K562 (cell line): ENCODE measurements at regions not wholly inside any gene's neighbourhood (a gene's known extent, or its start where the extent isn't known, plus 50 kb on each side); places are given as distances from the start of the nearest gene placed in this dataset.
A peak's percentile ranks its signal among the peaks of the same experiment; 100 is the strongest.

ENCODE experiments used
- ATAC-seq: fragments of 200-7000 bp; cut with Tn5 transposase; 3 replicates; pipeline ENCODE4 v1.9.1; 2020; ENCODE audit warnings: moderate library complexity
- BruUV-seq: library from RNA; stranded (reverse); fragments of 400-500 nt; replicated peaks from 2 replicates; lab custom pipeline; 2021; lab: Mats Ljungman, UMichigan
- CTCF ChIA-PET: fragments of 300-600 bp; formaldehyde crosslinking; extraction: SDS; loops from one replicate; lab custom pipeline; 2021; ENCODE audit warnings: low intra/inter-chr PET ratio; lab: Yijun Ruan, JAX
- POLR2A ChIA-PET: fragments of 300-600, 350-650 bp; sonication (Branson Sonifier 250); formaldehyde crosslinking; extraction: SDS; loops from one replicate; lab custom pipeline; 2021; ENCODE audit warnings: antibody characterized with exemption, inconsistent platforms; lab: Yijun Ruan, JAX
- DNase-seq, 4 experiments: peaks; one replicate each; pipeline versions ENCODE4 v3.0.0 to v3.0.0-alpha.2; 2011 to 2018; ENCODE audit warnings: low spot score in 3 of 4, mixed read lengths in 3 of 4; ENCODE audit errors: extremely low read depth in 1 of 4
- FAIRE-seq: peaks from 2 replicates; lab custom pipeline; 2011; peaks lifted over from hg19 to GRCh38; lab: Jason Lieb, UNC
- H2AFZ ChIP-seq: 2 replicates; pipeline ENCODE4 v1.6.0; 2011; ENCODE audit warnings: low read depth, low read length, control low read depth, inconsistent platforms
- H3K27ac ChIP-seq: fragments of 200-600 bp; 3 replicates; pipeline ENCODE4 v1.8.0; 2011; ENCODE audit warnings: low read depth, mild to moderate bottlenecking, control low read depth, inconsistent platforms, low read length, moderate library complexity, mixed read lengths; ENCODE audit errors: extremely low read depth
- H3K27me3 ChIP-seq, 2 experiments: fragments of 300-600 bp in 1 of 2; 2 replicates in 1 of 2; 3 replicates in 1 of 2; pipeline versions ENCODE4 v1.6.0 to v1.8.0; 2011; ENCODE audit warnings: inconsistent platforms in 2 of 2, low read length in 2 of 2, mild to moderate bottlenecking in 1 of 2, mixed read lengths in 1 of 2, moderate library complexity in 1 of 2; ENCODE audit not compliant: control insufficient read depth in 2 of 2, insufficient read depth in 2 of 2
- H3K36me3 ChIP-seq: fragments of 300-600 bp; 3 replicates; pipeline ENCODE4 v1.8.0; 2011; ENCODE audit warnings: mild to moderate bottlenecking, low read length, inconsistent platforms; ENCODE audit not compliant: control insufficient read depth, insufficient read depth
- H3K4me1 ChIP-seq, 2 experiments: fragments of 200-600 bp in 1 of 2; replicated peaks in 1 of 2; 2 replicates in 1 of 2; 3 replicates in 1 of 2; pipeline versions ENCODE4 v1.5.1 to v1.8.0; 2011; ENCODE audit warnings: inconsistent platforms in 2 of 2, low read length in 2 of 2, mild to moderate bottlenecking in 1 of 2, mixed read lengths in 1 of 2, moderate library complexity in 1 of 2; ENCODE audit not compliant: control insufficient read depth in 2 of 2, insufficient read depth in 2 of 2
- H3K4me2 ChIP-seq: 2 replicates; pipeline ENCODE4 v1.6.1; 2011; ENCODE audit warnings: low read length, control low read depth, inconsistent platforms, mixed read lengths; ENCODE audit not compliant: insufficient read depth
- H3K4me3 ChIP-seq: fragments of 200-600 bp; sonication (generic), shearing (Covaris generic); 2 replicates; pipeline ENCODE4 v1.5.1; 2016; ENCODE audit warnings: control low read depth, inconsistent platforms
- H3K79me2 ChIP-seq: fragments of 200-600 bp; 3 replicates; pipeline ENCODE4 v1.8.0; 2011; ENCODE audit warnings: low read length, inconsistent platforms; ENCODE audit not compliant: control insufficient read depth, insufficient read depth
- H3K9ac ChIP-seq, 2 experiments: 2 replicates each; pipeline versions ENCODE4 v1.6.0 to v1.6.1; 2011; ENCODE audit warnings: low read depth in 2 of 2, low read length in 2 of 2, control low read depth in 1 of 2, inconsistent platforms in 1 of 2, mild to moderate bottlenecking in 1 of 2, mixed read lengths in 1 of 2; ENCODE audit not compliant: insufficient read depth in 1 of 2
- H3K9me1 ChIP-seq: one replicate; pipeline ENCODE4 v1.6.0; 2011; ENCODE audit warnings: inconsistent platforms, mild to moderate bottlenecking, low read length, moderate library complexity; ENCODE audit not compliant: control insufficient read depth, insufficient read depth
- H3K9me3 ChIP-seq: replicated peaks from 2 replicates; pipeline ENCODE4 v1.5.1; 2011; ENCODE audit warnings: low read depth, low read length, inconsistent platforms; ENCODE audit not compliant: control insufficient read depth, insufficient read depth
- H4K20me1 ChIP-seq: replicated peaks from 2 replicates; pipeline ENCODE4 v1.6.1; 2011; ENCODE audit warnings: low read length, inconsistent platforms, mixed read lengths; ENCODE audit not compliant: control insufficient read depth, insufficient read depth
- FOXJ3 ChIP-seq: sonication (generic); formaldehyde crosslinking; IDR thresholded peaks from 2 replicates; pipeline ENCODE4 v1.4.0; 2020; ENCODE audit warnings: mild to moderate bottlenecking, missing genetic modification reagents
- JUNB ChIP-seq: fragments of 450-650 bp; formaldehyde crosslinking; conservative IDR thresholded peaks from 2 replicates; pipeline ENCODE4 v1.4.0; 2020; ENCODE audit warnings: mild to moderate bottlenecking
- KAT8 ChIP-seq: fragments of 450-650 bp; IDR thresholded peaks from 2 replicates; pipeline ENCODE4 v1.6.1; 2016; ENCODE audit warnings: low read depth, mild to moderate bottlenecking
- MECOM ChIP-seq: fragments of 250-450 bp; sonication (Bioruptor Pico); IDR thresholded peaks from 2 replicates; pipeline ENCODE4 v1.8.0; 2022; ENCODE audit warnings: inconsistent platforms
- MYNN ChIP-seq, 2 experiments: sonication (generic); formaldehyde crosslinking in 1 of 2; IDR thresholded peaks; 2 replicates each; pipeline versions ENCODE4 v1.5.0 to v1.6.1; 2016 to 2020; ENCODE audit warnings: antibody characterized with exemption in 1 of 2, missing genetic modification reagents in 1 of 2
- PHF8 ChIP-seq: fragments of 200-600 bp; sonication (generic); IDR thresholded peaks from 2 replicates; pipeline ENCODE4 v1.6.1; 2012; ENCODE audit warnings: mixed run types, mild to moderate bottlenecking, inconsistent platforms, low read length, moderate library complexity, borderline replicate concordance
- POLR2H ChIP-seq: IDR thresholded peaks from 2 replicates; pipeline ENCODE4 v1.6.1; 2016; ENCODE audit warnings: missing genetic modification characterization, low read depth, mild to moderate bottlenecking, control low read depth, missing compliant biosample characterization, moderate library complexity
- SIN3A ChIP-seq, 2 experiments: fragments of 150-350 bp in 1 of 2; IDR thresholded peaks; 2 replicates each; pipeline ENCODE4 v1.6.1; 2011 to 2016; ENCODE audit warnings: borderline replicate concordance in 2 of 2, low read depth in 2 of 2, low read length in 2 of 2, mild to moderate bottlenecking in 2 of 2, moderate library complexity in 2 of 2; ENCODE audit not compliant: control insufficient read depth in 1 of 2
- TBL1XR1 ChIP-seq, 2 experiments: IDR thresholded peaks; 2 replicates each; pipeline ENCODE4 v1.6.1; 2012; ENCODE audit warnings: improper control_type of control experiment in 2 of 2, low read length in 2 of 2, mild to moderate bottlenecking in 1 of 2
- TCF3 ChIP-seq: sonication (generic); formaldehyde crosslinking; IDR thresholded peaks from 2 replicates; pipeline ENCODE4 v1.4.0; 2020; ENCODE audit warnings: mild to moderate bottlenecking, missing genetic modification reagents
- TCFL5 ChIP-seq: fragments of 250-450 bp; sonication (Bioruptor Pico); conservative IDR thresholded peaks from 2 replicates; pipeline ENCODE4 v1.6.1; 2021; ENCODE audit warnings: mild to moderate bottlenecking, moderate library complexity, matching md5 sums
- TFAM ChIP-seq: fragments of 250-450 bp; sonication (Bioruptor Pico); conservative IDR thresholded peaks from 2 replicates; pipeline ENCODE4 v1.5.0; 2021; ENCODE audit warnings: mild to moderate bottlenecking, moderate library complexity
- ZNF212 ChIP-seq: fragments of 450-650 bp; formaldehyde crosslinking; IDR thresholded peaks from 2 replicates; pipeline ENCODE4 v1.4.0; 2020; ENCODE audit warnings: mild to moderate bottlenecking
- ZNF3 ChIP-seq: fragments of 250-450 bp; sonication (Bioruptor Pico); IDR thresholded peaks from 2 replicates; pipeline ENCODE4 v1.5.0; 2021; ENCODE audit warnings: mild to moderate bottlenecking, moderate library complexity
- ZNF445 ChIP-seq: fragments of 250-450 bp; sonication (Bioruptor Pico); IDR thresholded peaks from 2 replicates; pipeline ENCODE4 v1.4.0; 2020; ENCODE audit warnings: low read depth, mild to moderate bottlenecking, moderate library complexity
- WGBS: fragments of 100-300 bp; shearing (Covaris generic); methylation state at CpG from one replicate; pipeline ENCODE4 v1.1.6; 2016; ENCODE audit warnings: low coverage, mixed read lengths; ENCODE audit not compliant: insufficient coverage; ENCODE audit errors: missing lambda C conversion rate; 5-methylcytosine and 5-hydroxymethylcytosine counted together
- in situ Hi-C: fragments of 300-500 bp; cut with MboI; formaldehyde crosslinking; loops from 4 replicates; pipeline ENCODE4 v1.15.0; 2018; ENCODE audit warnings: inconsistent platforms, mixed read lengths
- intact Hi-C: fragments of 100-400 bp; cut with micrococcal nuclease; formaldehyde crosslinking; loops from 2 replicates; pipeline ENCODE4 v1.14.2; 2022
- TF ChIP-seq, protein P1 (sequence below), 2 experiments: fragments of 250-450 bp in 1 of 2; fragments of 450-650 bp in 1 of 2; sonication (Bioruptor Pico) in 1 of 2; IDR thresholded peaks; 2 replicates each; pipeline versions ENCODE4 v1.6.1 to v1.8.0; 2016 to 2021; ENCODE audit warnings: mild to moderate bottlenecking in 2 of 2, moderate library complexity in 2 of 2, missing compliant biosample characterization in 1 of 2, missing genetic modification characterization in 1 of 2
- TF ChIP-seq, protein P2 (sequence below): fragments of 250-450 bp; sonication (Bioruptor Pico); IDR thresholded peaks from 2 replicates; pipeline ENCODE4 v1.8.0; 2021; ENCODE audit warnings: mild to moderate bottlenecking, moderate library complexity

DNA sequence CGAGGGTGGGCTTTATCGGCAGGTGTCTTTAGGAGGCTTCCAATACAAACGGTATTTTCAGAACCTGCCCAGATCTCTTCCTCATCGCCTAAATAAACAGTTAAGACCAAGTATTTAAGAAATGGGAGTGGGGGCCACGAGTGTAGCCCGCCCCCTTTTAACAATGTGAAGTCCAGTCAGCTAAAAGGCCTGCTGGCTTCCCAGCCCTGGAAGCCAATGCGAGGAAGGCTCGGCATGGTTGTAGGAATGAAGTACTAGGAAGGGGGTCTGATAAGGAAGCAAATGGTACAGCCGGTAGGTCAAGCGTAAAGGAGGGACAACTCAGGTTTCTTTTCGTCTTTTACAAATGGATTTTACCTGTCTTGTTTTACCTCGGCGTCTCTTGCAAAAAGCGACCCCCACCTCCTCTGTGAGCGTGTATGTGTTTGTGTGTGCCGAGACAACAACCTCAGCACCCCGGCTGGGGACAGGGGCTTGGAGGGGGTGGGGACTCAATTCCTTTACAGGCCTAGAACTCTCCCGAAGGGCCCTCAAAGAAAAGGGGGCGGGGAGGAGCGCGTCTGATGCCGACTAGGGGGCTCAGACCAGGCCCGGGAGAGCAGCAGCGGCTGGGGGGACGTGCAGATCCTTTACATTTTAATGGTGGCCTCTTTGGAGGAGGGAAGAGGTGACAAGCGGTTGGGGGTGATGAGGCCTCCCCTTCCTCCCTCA lies 147.6 kb downstream of the GPR85 start (continued):
- TF ChIP-seq ZNF212 (no peak), MYNN (IDR thresholded peaks at IDR 0.05) (no peak), MYNN (CRISPR knock-in tag; IDR thresholded peaks at IDR 0.05) (no peak), TBL1XR1 (IDR thresholded peaks at IDR 0.05; ENCODE audit: low read length in 2 of 2) (0 out of 4 replicates have a peak, but pooled peaks of 1 of the 2 experiments have one; percentile 11), FOXJ3 (CRISPR knock-in tag) (no peak), SIN3A (IDR thresholded peaks at IDR 0.05; ENCODE audit: borderline replicate concordance in 2 of 2, control insufficient read depth in 1 of 2, low read depth in 2 of 2, low read length in 2 of 2) (0 out of 4 replicates have a peak, but pooled peaks of 1 of the 2 experiments have one; percentile 13)
- TF ChIP-seq, protein P1, sequence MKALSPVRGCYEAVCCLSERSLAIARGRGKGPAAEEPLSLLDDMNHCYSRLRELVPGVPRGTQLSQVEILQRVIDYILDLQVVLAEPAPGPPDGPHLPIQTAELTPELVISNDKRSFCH (CRISPR knock-in tag; IDR thresholded peaks at IDR 0.05): no peak
- TF ChIP-seq, protein P1 (tag; IDR thresholded peaks at IDR 0.05): no peak
- TF ChIP-seq, all 486 proteins: peak for 20

DNA sequence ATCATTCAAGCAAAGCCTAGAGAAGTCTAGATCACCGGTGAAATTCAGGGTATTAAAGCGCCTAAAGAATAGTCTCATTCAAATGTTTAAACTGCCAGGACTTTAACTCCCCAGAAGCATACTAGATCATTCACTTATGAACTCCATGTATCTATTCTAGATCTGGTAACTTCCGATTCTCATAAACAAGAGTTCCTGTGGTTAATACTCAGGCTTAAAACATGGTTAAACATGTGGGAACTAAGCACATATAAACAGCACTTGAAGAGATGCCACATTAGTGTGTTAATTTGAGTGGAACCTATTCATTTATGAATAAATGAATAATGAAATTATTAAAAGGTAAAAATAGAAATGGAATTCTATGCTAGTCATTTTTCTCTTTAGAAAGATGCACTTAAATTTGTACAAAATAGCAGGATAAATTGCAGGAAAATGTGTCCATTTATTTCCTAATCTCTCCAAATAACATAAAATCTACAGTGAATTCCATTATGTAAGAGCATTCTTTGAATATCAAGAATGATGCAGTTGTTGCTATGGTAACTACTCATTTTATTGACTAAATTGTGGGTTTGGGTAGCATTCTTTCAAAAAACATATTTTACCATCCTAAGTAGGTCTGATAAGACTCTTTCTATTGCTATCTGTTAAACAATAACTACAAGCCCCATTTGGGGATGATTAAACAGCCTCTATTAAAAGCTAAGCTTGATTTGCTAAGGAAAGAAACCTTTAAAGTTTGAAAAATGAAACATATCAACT lies 147.6 kb upstream of the TMEM168 start:
- ChIA-PET CTCF (no interaction called here), POLR2A (interaction anchor here (2.2 kb wide), 1 partner anchor 488 kb away, joined by 12 read pairs; the partner anchor contains the start of gene IFRD1)
- Histone ChIP-seq H3K9me3 (no peaks in the 10 kb centered on the region), H3K79me2 (peaks cover 22% of the 10 kb centered on the region), H4K20me1 (no peaks in the 10 kb centered on the region), H3K4me3 (peak overlapping the region; percentile 81; the same call in 1 of the 2 replicates), H3K9ac (0 out of 4 replicates have a peak overlapping the region, but pooled peaks of 1 of the 2 experiments have one; percentile 48), H3K27me3 (no peaks in the 10 kb centered on the region), H3K4me2 (peak overlapping the region; percentile 98; the same call in 1 of the 2 replicates), H2AFZ (no peak overlapping the region), H3K9me1 (no peaks in the 10 kb centered on the region), H3K36me3 (no peaks in the 10 kb centered on the region; the same call in 2 of the 3 replicates), H3K4me1 (peaks cover 3 to 7% of the 10 kb centered on the region in 2 experiments; a peak in 3 of 5 replicates), H3K27ac (no peak overlapping the region)
- no peak for FAIRE-seq
- WGBS: 55% methylated on average over 3 of the region's 3 CpGs
- no peak for DNase-seq
- no peak for ATAC-seq
- no TSS peak for BruUV-seq
- in situ Hi-C loops: no loop called here
- intact Hi-C loops: loop anchor here (5.0 kb wide), 1 partner anchor 146 kb away; the partner anchor contains the start of gene TMEM168
- TF ChIP-seq TFAM (CRISPR knock-in tag): no peak
- TF ChIP-seq ZNF3 (CRISPR knock-in tag): no peak
- TF ChIP-seq POLR2H (tag): 0 out of 2 replicates have a peak, but pooled peaks have one; percentile 23
- TF ChIP-seq, protein P2, sequence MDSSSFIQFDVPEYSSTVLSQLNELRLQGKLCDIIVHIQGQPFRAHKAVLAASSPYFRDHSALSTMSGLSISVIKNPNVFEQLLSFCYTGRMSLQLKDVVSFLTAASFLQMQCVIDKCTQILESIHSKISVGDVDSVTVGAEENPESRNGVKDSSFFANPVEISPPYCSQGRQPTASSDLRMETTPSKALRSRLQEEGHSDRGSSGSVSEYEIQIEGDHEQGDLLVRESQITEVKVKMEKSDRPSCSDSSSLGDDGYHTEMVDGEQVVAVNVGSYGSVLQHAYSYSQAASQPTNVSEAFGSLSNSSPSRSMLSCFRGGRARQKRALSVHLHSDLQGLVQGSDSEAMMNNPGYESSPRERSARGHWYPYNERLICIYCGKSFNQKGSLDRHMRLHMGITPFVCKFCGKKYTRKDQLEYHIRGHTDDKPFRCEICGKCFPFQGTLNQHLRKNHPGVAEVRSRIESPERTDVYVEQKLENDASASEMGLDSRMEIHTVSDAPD (CRISPR knock-in tag): no peak
- no peak for TF ChIP-seq ZNF445
- no peak for TF ChIP-seq TCF3 (CRISPR knock-in tag)
- TF ChIP-seq MECOM: no peak
- no peak for TF ChIP-seq KAT8
- no peak for TF ChIP-seq JUNB (CRISPR knock-in tag)
- TF ChIP-seq TCFL5: no peak
- no peak for TF ChIP-seq PHF8
